ENCODE measurements at regions not wholly inside any gene's neighbourhood (a gene's known extent, or its start where the extent isn't known, plus 50 kb on each side); places are given as distances from the start of the nearest gene placed in this dataset.
A peak's percentile ranks its signal among the peaks of the same experiment; 100 is the strongest.
"Not testable (repeated sequence)": the region's sequence is repeated elsewhere in the genome, so short reads cannot be mapped to it uniquely, and the experiment has no call there.

DNA sequence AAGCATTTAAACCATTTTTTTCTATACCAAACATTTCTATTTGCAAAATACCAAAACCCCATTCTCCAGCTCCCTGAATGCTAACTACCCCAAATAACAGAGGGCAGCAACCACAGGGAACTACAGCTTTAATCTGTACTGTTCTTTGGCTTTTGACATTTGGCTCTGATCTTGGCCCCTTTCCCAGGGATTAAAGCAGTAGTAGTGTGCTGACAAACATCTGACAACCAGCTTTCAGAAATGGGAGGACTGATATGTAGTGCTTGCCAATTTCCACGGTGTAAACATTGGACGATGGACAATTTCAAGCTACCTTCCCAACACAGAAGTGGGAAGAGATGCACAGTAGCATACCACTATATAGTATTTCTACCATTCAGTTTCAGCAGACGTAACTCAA is 88.4 kb upstream of the TEAD1 start:
- H3K4me3 Mint-ChIP-seq, result no peak overlapping the region
- ATAC-seq, result no peak
- no peaks in the 10 kb centered on the region for H3K4me1 Mint-ChIP-seq
- no peaks in the 10 kb centered on the region for H3K9me3 Mint-ChIP-seq
- no peaks in the 10 kb centered on the region for H3K36me3 Mint-ChIP-seq
- no peaks in the 10 kb centered on the region for H3K27me3 Mint-ChIP-seq
- no peak overlapping the region for H3K27ac Mint-ChIP-seq

DNA sequence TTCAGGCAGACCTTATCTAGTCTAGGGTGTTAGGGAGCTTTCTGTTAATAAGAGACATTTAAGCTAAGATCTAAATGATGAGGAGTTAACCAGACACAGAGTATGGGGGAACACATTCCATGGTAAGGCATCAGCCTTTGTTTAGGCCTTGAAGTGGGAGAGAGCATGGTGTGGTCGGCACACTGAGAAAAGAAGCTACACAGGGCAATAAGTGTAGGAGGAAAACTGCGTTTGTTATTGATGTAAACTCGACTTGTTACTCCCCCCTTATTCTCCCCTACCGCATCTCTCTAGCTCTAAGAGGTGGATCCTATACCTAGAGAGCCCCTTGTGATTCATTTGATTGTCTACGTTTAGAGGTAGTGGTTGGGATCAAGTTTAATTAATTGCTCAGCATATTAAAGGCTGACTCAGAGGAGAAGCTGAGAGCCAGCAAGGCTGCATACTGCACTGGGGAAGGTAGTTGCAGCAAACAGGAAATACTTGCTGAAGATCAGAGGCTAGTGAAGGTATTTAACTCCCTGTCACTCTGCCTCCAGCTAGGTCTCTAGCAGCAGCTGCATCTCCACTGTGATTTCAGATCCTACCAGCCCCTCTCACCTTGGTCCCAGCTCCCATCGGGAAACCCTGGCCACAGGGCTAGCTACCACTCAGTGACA is 86.8 kb upstream of the TEAD1 start:
- Mint-ChIP-seq H3K36me3 (no peaks in the 10 kb centered on the region), H3K4me1 (no peaks in the 10 kb centered on the region), H3K27me3 (no peaks in the 10 kb centered on the region), H3K27ac (no peak overlapping the region), H3K9me3 (no peaks in the 10 kb centered on the region), H3K4me3 (no peak overlapping the region)
- ATAC-seq, result peak; percentile 31

DNA sequence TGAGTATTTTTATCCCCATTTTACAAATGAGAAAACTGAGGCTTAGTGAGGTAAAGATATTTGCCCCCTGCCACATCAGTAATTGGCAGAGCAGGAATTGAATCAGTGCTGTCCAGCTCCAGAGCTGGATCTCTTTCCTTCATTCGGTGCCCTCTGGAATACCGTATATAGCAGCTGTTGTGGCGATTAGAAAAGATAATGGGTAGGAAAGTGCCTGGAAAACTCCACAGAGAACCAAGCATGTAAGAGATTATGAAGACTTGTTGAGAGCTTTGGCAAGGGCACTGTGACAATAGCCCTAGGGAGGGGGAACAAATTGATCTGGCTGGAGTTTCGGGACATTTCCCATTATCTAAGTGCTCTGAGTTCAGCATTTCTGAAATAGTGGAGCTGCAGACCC is 82.5 kb upstream of the TEAD1 start:
- no peaks in the 10 kb centered on the region for H3K27me3 Mint-ChIP-seq

DNA sequence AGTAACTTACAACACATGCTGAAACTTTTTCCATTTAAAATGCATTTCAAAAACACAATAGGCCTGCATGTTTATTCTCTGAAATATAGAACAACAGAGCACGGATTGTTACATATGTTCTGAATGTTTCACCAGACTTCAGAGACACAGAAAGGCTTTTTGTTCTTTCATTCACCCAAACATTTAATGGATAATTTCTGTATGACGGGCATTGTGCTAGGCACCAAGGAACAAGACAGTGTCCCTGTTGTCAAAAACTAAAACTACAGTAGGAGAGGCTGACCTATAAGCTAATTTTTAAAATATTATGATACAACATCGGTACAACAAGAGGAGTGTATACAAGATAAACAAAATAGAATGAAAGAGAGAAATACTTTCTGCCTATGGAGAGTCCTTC is 81.9 kb upstream of the TEAD1 start:
- H3K27me3 Mint-ChIP-seq, result no peaks in the 10 kb centered on the region
- ATAC-seq, result no peak
- H3K27ac Mint-ChIP-seq, result no peak overlapping the region
- H3K9me3 Mint-ChIP-seq, result peaks cover 6% of the 10 kb centered on the region
- no peak overlapping the region for H3K4me3 Mint-ChIP-seq
- H3K36me3 Mint-ChIP-seq, result no peaks in the 10 kb centered on the region
- no peaks in the 10 kb centered on the region for H3K4me1 Mint-ChIP-seq

More for the DNA sequence above, 82.5 kb upstream of the TEAD1 start:
- Mint-ChIP-seq H3K9me3 (peaks cover 3% of the 10 kb centered on the region), H3K4me3 (no peak overlapping the region), H3K4me1 (no peaks in the 10 kb centered on the region), H3K36me3 (no peaks in the 10 kb centered on the region), H3K27ac (no peak overlapping the region)
- no peak for ATAC-seq

DNA sequence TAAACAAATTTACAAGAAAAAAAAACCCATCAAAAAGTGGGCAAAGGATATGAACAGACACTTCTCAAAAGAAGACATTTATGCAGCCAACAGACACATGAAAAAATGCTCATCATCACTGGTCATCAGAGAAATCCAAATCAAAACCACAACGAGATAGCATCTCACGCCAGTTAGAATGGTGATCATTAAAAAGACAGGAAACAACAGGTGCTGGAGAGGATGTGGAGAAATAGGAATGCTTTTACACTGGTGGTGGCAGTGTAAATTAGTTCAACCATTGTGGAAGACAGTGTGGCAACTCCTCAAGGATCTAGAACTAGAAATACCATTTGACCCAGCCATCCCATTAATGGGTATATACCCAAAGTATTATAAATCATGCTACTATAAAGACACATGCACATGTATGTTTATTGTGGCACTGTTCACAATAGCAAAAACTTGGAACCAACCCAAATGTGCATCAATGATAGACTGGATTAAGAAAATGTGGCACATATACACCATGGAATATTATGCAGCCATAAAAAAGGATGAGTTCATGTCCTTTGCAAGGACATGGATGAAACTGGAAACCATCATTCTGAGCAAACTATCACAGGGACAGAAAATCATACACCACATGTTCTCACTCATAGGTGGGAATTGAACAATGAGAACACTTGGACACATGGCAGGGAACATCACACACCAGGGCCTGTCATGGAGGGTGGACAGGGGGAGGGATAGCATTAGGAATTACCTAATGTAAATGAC is 79.0 kb upstream of the TEAD1 start:
- not testable (repeated sequence) for H3K27ac Mint-ChIP-seq

DNA sequence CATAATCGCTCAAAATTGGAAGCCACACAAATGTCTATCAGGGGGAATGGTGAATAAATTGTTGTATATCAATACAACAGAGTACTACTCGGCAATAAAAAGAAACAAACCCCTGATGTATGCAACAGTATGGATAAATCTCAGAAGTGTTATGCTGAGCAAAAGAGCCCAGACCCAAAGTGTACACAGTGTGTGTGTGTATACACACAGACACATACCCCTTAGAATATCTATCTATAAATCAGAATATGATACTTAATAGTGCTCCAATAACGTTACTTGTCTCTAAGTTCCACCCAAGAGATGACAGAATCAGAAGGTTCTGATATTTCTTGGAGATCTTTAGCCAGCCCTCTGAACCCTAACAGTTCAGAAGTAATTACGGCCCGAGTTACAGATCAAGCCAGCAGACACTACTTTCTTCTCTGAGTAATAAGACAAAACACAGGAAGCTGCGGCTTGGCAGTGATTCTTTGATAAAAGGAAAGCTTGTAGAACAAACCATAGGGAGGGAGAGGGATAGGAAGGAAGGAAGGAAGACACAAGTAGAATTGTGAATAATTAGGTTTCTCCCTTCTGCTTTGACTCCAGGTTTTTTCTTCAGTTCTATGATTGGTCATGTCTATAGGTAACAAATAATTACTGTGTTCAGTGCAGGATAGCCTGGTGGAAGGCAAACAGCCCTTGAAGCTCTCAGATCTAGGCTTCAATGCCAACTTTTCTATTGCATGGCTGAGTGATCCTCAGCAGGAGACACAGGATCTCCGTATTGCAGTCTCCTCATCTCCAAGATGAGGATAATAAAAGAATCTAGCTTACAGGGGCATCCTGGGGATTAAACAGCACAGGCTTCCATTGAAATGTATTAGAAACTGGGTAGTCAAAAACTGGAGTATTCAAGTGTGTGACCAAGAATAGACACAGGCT is 75.6 kb upstream of the TEAD1 start:
- Mint-ChIP-seq H3K27me3 (peaks cover 9% of the 10 kb centered on the region), H3K4me3 (no peak overlapping the region), H3K9me3 (peaks cover 6% of the 10 kb centered on the region), H3K4me1 (no peaks in the 10 kb centered on the region), H3K27ac (no peak overlapping the region), H3K36me3 (no peaks in the 10 kb centered on the region)
- no peak for ATAC-seq

More for the DNA sequence above, 79.0 kb upstream of the TEAD1 start:
- H3K36me3 Mint-ChIP-seq, H3K4me1 Mint-ChIP-seq, ATAC-seq, H3K27me3 Mint-ChIP-seq, H3K9me3 Mint-ChIP-seq, H3K4me3 Mint-ChIP-seq: not testable (repeated sequence)

DNA sequence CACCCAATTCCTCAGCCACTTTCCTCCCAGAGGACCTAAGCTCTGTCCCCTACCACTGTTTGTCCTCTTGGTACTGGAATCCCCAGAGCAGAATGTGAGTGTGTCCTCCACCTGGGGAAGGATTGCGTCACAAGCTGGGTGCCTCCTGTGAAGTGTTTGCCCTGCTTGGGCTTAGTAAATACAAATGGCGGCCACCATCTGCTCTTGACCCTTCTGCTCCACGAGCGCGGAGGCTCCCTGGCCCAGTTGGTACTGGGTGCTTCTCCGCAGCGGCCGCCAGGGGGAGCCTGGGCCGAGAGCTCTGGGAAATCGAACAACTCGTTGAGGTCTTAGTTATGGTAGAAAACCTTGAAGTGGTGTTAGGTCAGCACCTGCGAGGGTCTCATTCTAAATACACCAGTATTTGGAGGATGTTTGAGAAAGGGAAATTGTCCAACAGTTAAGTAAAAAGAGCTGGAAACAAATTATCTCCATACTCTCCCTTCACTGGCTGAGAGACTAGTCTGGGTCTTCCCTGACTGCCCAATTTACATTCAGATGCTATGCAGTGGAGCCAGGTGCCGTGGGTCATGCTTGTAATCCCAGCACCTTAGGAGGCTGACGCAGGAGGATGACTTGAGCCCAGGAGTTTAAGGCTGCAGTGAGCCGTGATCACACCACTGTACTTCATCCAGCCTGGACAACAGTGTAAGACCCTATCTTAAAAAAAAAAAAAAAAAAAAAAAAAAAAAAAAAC is 74.6 kb upstream of the TEAD1 start:
- H3K36me3 Mint-ChIP-seq, result no peaks in the 10 kb centered on the region
- H3K4me3 Mint-ChIP-seq, result no peak overlapping the region
- H3K27me3 Mint-ChIP-seq, result peaks cover 19% of the 10 kb centered on the region
- no peaks in the 10 kb centered on the region for H3K4me1 Mint-ChIP-seq
- H3K9me3 Mint-ChIP-seq, result peaks cover 6% of the 10 kb centered on the region
- peak; percentile 48 for ATAC-seq
- no peak overlapping the region for H3K27ac Mint-ChIP-seq

DNA sequence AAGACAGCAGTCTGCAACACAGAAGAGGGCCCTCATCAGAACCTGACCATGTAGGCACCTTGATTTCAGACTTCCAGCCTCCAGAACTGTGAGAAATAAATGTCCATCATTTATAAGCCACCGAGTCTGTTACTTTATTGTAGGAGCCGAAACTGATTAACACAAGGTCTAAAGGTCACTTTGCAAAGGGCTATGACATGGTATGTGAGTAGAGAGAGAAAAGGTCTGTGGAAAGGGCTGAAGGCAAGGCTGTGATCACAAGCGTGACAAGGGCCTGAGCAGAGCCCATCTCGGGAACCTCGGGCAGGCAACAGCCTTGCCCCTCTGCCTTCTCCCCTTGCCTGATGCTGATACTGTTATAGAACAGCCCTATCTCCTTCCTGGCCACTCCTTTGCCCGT is 73.4 kb upstream of the TEAD1 start:
- H3K9me3 Mint-ChIP-seq, result peaks cover 3% of the 10 kb centered on the region
- no peak overlapping the region for H3K4me3 Mint-ChIP-seq
- H3K4me1 Mint-ChIP-seq, result no peaks in the 10 kb centered on the region
- no peaks in the 10 kb centered on the region for H3K36me3 Mint-ChIP-seq
- peaks cover 23% of the 10 kb centered on the region for H3K27me3 Mint-ChIP-seq
- no peak overlapping the region for H3K27ac Mint-ChIP-seq
- no peak for ATAC-seq

DNA sequence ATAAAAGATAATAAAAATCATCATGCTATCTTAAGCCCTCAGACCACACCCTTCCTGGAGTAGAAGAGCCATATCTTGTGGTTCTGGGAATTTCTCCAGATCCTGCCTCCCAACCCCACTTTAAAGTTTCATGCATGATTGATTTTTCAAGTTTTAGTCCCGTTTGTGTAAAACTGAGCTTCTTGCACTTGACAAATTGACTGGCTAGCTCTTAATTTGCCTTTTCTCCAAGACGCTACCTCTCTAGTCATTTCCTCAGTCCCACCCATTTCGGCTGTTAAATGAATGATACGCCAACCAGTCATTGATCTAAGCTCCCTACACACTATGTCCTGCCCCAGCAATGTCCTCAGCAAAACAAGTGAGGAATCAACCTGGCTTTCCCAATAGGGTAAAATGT is 71.8 kb upstream of the TEAD1 start:
- no peak overlapping the region for H3K27ac Mint-ChIP-seq
- no peaks in the 10 kb centered on the region for H3K4me1 Mint-ChIP-seq
- no peak for ATAC-seq
- peaks cover 23% of the 10 kb centered on the region for H3K27me3 Mint-ChIP-seq
- H3K9me3 Mint-ChIP-seq, result no peaks in the 10 kb centered on the region
- H3K4me3 Mint-ChIP-seq, result no peak overlapping the region
- H3K36me3 Mint-ChIP-seq, result no peaks in the 10 kb centered on the region

DNA sequence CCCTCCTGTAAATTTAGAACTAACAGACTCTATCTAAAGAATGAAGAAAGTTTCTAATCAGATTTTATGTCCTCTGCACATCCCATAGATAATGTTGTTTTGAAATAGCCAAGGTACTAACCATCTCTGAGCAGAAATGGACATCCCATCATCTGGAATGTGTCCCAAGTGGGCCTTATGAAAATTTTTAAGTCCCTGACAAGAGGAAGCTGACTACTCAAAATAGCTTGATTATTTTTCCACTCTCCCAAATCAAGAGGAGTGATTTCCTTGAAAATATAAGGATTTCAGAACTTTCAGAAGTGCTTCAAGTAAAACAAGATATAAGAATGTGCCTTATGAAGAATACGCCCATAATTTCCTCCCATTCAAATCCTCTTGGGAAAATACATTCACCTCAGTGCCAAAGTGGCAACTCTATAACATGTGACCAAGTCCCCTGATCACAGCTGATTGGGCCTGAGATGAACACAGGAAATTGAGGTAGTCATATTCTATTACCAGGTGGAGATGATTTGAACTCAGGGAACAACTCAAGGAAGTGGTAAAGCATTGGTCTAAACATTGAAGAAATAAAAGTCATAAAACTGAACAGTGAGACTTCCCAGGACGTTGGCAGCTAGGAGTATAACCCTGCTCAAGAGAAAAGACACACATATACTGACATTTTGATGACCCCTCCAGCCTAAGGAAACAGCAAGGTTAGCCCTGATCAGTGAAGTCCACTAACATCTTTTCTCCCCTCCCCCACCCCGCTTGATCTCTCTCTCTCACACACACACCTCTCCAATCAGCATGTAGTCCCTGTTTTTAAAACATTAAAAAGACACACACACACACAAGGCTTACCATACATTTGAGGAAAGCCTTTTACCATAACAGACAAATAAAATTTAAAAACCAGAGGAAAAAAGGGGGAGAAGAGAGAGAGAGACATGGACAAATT is 70.8 kb upstream of the TEAD1 start:
- Mint-ChIP-seq H3K4me3 (no peak overlapping the region), H3K27me3 (peaks cover 23% of the 10 kb centered on the region), H3K36me3 (no peaks in the 10 kb centered on the region), H3K4me1 (no peaks in the 10 kb centered on the region), H3K9me3 (no peaks in the 10 kb centered on the region), H3K27ac (no peak overlapping the region)
- ATAC-seq, result no peak

DNA sequence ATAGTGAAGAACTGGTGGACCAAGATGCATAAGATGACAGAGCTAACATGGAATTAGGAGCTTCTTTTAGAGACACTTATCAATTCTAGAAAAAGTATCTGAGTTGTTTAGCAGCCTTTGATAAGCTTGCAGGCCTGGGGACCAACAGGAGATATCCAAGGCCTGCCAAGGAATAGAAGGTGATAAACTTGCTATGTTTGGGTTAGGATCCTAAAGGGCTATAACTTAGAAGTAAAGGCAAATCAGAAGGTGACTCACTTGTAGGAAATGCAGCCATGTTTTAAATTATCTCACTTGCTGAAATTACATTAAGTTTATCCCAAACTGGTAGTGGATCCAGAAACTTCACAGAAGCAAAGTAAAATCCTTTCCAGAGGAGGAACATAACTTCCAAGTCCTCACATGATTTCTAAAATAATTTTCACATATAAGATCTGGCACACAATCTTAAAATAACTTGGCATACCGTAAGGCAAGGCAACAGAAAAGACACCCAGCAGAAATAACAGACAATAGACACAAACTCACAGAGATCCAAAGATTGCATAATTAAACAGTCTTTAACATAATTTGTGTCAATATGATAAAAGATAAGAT is 69.6 kb upstream of the TEAD1 start:
- ATAC-seq, result no peak

DNA sequence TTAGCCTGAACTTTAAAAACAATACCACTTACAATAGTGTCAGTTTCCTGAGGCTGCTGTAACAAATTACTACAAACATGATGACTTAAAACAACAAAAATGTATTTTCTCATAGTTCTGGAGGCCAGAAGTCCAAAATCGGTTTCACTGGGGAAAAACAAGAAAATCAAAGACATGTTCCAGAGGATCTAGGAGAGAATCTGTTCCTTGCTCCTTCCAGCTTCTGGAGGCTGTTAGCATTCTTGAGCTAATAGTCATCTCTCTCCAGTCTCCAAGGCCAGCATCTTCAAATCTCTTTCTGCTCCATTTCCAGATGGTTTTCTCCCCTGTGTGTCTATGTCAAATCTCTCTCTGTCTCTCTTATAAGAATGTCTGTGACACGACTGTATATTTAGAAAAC is 67.6 kb upstream of the TEAD1 start:
- Mint-ChIP-seq H3K9me3 (peaks cover 8% of the 10 kb centered on the region), H3K27me3 (peaks cover 18% of the 10 kb centered on the region), H3K27ac (no peak overlapping the region), H3K36me3 (no peaks in the 10 kb centered on the region), H3K4me1 (no peaks in the 10 kb centered on the region), H3K4me3 (no peak overlapping the region)
- ATAC-seq, result no peak

More for the DNA sequence above, 69.6 kb upstream of the TEAD1 start:
- Mint-ChIP-seq H3K27me3 (peaks cover 23% of the 10 kb centered on the region), H3K4me3 (no peak overlapping the region), H3K27ac (no peak overlapping the region), H3K9me3 (peaks cover 2% of the 10 kb centered on the region), H3K4me1 (no peaks in the 10 kb centered on the region), H3K36me3 (no peaks in the 10 kb centered on the region)

DNA sequence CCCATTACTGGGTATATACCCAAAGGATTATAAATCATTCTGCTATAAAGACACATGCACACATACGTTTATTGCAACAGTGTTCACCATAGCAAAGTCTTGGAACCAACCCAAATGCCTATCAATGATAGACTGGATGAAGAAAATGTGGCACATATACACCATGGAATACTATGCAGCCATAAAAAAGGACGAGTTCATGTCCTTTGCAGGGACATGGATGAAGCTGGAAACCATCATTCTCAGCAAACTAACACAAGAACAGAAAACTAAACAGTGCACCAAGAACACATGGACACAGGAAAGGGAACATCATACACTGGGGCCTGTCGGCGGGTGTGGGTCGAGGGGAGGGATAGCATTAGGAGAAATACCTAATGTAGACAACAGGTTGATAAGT is 65.5 kb upstream of the TEAD1 start:
- H3K4me1 Mint-ChIP-seq, ATAC-seq, H3K4me3 Mint-ChIP-seq, H3K27ac Mint-ChIP-seq, H3K36me3 Mint-ChIP-seq: not testable (repeated sequence)
- Mint-ChIP-seq H3K27me3 (peaks cover 13% of the 10 kb centered on the region), H3K9me3 (peaks cover 20% of the 10 kb centered on the region)

DNA sequence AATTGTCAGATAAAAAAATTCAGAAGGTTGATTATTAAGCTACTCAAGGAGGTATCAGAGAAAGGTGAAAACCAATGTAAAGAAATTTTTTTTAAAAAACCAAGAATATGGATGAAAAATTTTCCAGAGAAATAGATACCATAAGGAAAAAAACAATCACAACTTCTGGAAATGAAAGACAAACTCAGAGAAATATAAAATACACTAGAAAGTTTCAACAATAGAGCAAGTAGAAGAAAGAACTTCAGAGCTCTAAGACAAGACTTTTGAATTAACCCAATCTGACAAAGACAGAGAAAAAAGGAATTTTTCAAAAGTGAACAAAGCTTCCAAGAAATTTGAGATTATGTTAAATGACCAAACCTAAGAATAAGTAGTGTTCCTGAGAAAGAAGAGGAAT is 62.9 kb upstream of the TEAD1 start:
- Mint-ChIP-seq H3K4me3 (no peak overlapping the region), H3K9me3 (peaks cover 20% of the 10 kb centered on the region), H3K4me1 (no peaks in the 10 kb centered on the region), H3K27me3 (no peaks in the 10 kb centered on the region), H3K36me3 (no peaks in the 10 kb centered on the region), H3K27ac (no peak overlapping the region)
- ATAC-seq, result no peak

All from stimulated activated memory B cell treated with anti-CD40 and anti-IgM and Interleukin-4, amounts not matched to agents 10 μg/mL and 1 μg/mL and 100 μg/mL, for 72 hours (primary cell).